Liver (tissue), 8 donors: ENCODE measurements at regions not wholly inside any gene's neighbourhood (a gene's known extent, or its start where the extent isn't known, plus 50 kb on each side); places are given as distances from the start of the nearest gene placed in this dataset.

Experiments
- DNase-seq: peaks from one replicate; pipeline ENCODE4 v3.0.0-alpha.2; 2017; ENCODE audit warnings: low spot score
- H3K27ac ChIP-seq, 2 donors: one replicate each; pipeline ENCODE4 v1.7.0; 2013; ENCODE audit warnings: inconsistent platforms in 2 of 2, low read length in 2 of 2, control low read depth in 1 of 2, low read depth in 1 of 2, mild to moderate bottlenecking in 1 of 2
- H3K27me3 ChIP-seq, 4 donors: one replicate each; pipeline versions ENCODE4 v1.6.1 to v1.7.0; 2013; ENCODE audit warnings: low read length in 3 of 4, inconsistent platforms in 1 of 4, mild to moderate bottlenecking in 1 of 4, moderate library complexity in 1 of 4; ENCODE audit not compliant: control insufficient read depth in 4 of 4, insufficient read depth in 4 of 4
- H3K36me3 ChIP-seq, 4 donors: one replicate each; pipeline versions ENCODE4 v1.6.1 to v1.7.0; 2013; ENCODE audit warnings: low read length in 3 of 4, mild to moderate bottlenecking in 3 of 4, low read depth in 1 of 4, moderate library complexity in 1 of 4; ENCODE audit not compliant: control insufficient read depth in 4 of 4, insufficient read depth in 3 of 4
- H3K4me1 ChIP-seq, 4 donors: one replicate each; pipeline versions ENCODE4 v1.6.1 to v1.7.0; 2013; ENCODE audit warnings: low read length in 3 of 4, mild to moderate bottlenecking in 3 of 4, moderate library complexity in 1 of 4; ENCODE audit not compliant: control insufficient read depth in 4 of 4, insufficient read depth in 4 of 4
- H3K4me3 ChIP-seq, 3 donors: one replicate each; pipeline versions ENCODE4 v1.6.1 to v1.7.0; 2013; ENCODE audit warnings: low read length in 3 of 3, control low read depth in 1 of 3, low read depth in 1 of 3, mild to moderate bottlenecking in 1 of 3
- H3K9ac ChIP-seq, 2 donors: one replicate each; pipeline ENCODE4 v1.7.0; 2013; ENCODE audit warnings: low read length in 2 of 2, mild to moderate bottlenecking in 2 of 2, moderate library complexity in 2 of 2, control low read depth in 1 of 2, low read depth in 1 of 2
- H3K9me3 ChIP-seq, 4 donors: one replicate each; pipeline versions ENCODE4 v1.6.1 to v1.7.0; 2013; ENCODE audit warnings: low read length in 3 of 4; ENCODE audit not compliant: control insufficient read depth in 4 of 4
- EGR1 ChIP-seq, 2 donors: IDR thresholded peaks; 2 replicates each; pipeline ENCODE4 v1.6.1; 2016 to 2018; ENCODE audit warnings: antibody characterized with exemption in 2 of 2, low read depth in 2 of 2
- FOXA1 ChIP-seq: IDR thresholded peaks from 2 replicates; pipeline ENCODE4 v1.6.1; 2016; ENCODE audit warnings: antibody characterized with exemption
- FOXA2 ChIP-seq: IDR thresholded peaks from 2 replicates; pipeline ENCODE4 v1.6.1; 2016; ENCODE audit warnings: antibody characterized with exemption
- GABPA ChIP-seq, 2 donors: IDR thresholded peaks in 1 of 2; conservative IDR thresholded peaks in 1 of 2; 2 replicates each; pipeline ENCODE4 v1.6.1; 2016; ENCODE audit warnings: antibody characterized with exemption in 2 of 2, mild to moderate bottlenecking in 1 of 2, moderate library complexity in 1 of 2
- HNF4A ChIP-seq, 2 donors: conservative IDR thresholded peaks; 2 replicates each; pipeline ENCODE4 v1.6.1; 2016; ENCODE audit warnings: antibody characterized with exemption in 2 of 2, mild to moderate bottlenecking in 2 of 2
- HNF4G ChIP-seq: IDR thresholded peaks from 2 replicates; pipeline ENCODE4 v1.6.1; 2016; ENCODE audit warnings: antibody characterized with exemption
- NR2F2 ChIP-seq: IDR thresholded peaks from 2 replicates; pipeline ENCODE4 v1.6.1; 2016; ENCODE audit warnings: antibody characterized with exemption
- RAD21 ChIP-seq, 2 donors: IDR thresholded peaks; 2 replicates each; pipeline ENCODE4 v1.6.1; 2016; ENCODE audit warnings: antibody characterized with exemption in 2 of 2, mild to moderate bottlenecking in 2 of 2
- RXRA ChIP-seq, 2 donors: IDR thresholded peaks; 2 replicates each; pipeline ENCODE4 v1.6.1; 2017 to 2018; ENCODE audit warnings: antibody characterized with exemption in 2 of 2, mild to moderate bottlenecking in 1 of 2
- SP1 ChIP-seq: IDR thresholded peaks from 2 replicates; pipeline ENCODE4 v1.6.1; 2018; ENCODE audit warnings: antibody characterized with exemption, mild to moderate bottlenecking
- TAF1 ChIP-seq: conservative IDR thresholded peaks from 2 replicates; pipeline ENCODE4 v1.6.1; 2016; ENCODE audit warnings: antibody characterized with exemption, mild to moderate bottlenecking
- YY1 ChIP-seq: IDR thresholded peaks from 2 replicates; pipeline ENCODE4 v1.6.1; 2016; ENCODE audit warnings: antibody characterized with exemption, mild to moderate bottlenecking
- WGBS: extraction: QIAGEN DNeasy Blood & Tissue Kit; methylation state at CpG from one replicate; pipeline ENCODE4 v1.1.7; 2013; 5-methylcytosine and 5-hydroxymethylcytosine counted together
- TF ChIP-seq, protein P1 (sequence below): fragments of 150-350 bp; IDR thresholded peaks from 2 replicates; pipeline ENCODE4 v1.5.1; 2017; ENCODE audit warnings: improper control_type of control experiment, low read depth, low read length; ENCODE audit not compliant: missing input control
- TF ChIP-seq, protein P2 (sequence below): IDR thresholded peaks from 2 replicates; pipeline ENCODE4 v1.6.1; 2016; ENCODE audit warnings: antibody characterized with exemption
- TF ChIP-seq, protein P3 (sequence below): IDR thresholded peaks from 2 replicates; pipeline ENCODE4 v1.6.1; 2016; ENCODE audit warnings: antibody characterized with exemption
- TF ChIP-seq, protein P4 (sequence below): IDR thresholded peaks from 2 replicates; pipeline ENCODE4 v1.6.1; 2016; ENCODE audit warnings: antibody characterized with exemption
- TF ChIP-seq, protein P5 (sequence below): IDR thresholded peaks from 2 replicates; pipeline ENCODE4 v1.6.1; 2016; ENCODE audit warnings: antibody characterized with exemption, mild to moderate bottlenecking
- donor health status: healthy.
- donor health status: healthy.
- donor health status: healthy.
- donor health status: healthy.
- donor health status: healthy.

DNA sequence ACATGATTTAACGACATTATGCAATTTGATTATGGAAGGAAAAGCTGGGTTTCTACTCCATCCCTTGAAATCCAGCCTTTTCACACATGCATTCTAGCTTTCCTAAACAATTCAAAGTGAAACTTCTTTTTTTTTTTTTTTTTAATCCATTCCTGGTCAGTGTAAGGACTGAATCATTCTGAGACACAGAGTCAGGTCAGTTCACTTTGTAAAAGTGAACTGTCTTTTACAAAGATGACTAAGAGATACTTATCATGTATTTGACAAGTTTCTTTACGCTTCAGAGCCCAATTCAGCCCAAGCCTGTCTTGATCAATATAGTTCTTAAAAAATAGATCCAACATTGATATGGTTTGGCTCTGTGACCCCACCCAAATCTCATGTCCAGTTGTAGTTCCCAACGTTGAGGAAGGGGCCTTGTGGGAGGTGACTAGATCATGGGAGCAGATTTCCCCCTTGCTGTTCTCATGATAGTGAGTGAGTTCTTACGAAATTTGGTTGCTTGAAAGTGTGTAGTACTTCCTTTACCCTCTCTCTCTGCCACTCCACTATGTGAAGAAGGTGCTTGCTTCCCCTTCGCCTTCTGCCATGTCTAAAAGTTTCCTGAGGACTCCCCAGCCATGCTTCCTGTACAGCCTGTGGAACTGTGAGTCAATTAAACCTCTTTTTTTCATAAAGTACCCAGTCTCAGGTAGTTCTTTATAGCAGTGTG lies 345.6 kb upstream of the THBS1 start:
- Histone ChIP-seq H3K27ac (no peak overlapping the region), H3K36me3 (no peaks in the 10 kb centered on the region), H3K9me3 (no peaks in the 10 kb centered on the region), H3K4me1 (no peaks in the 10 kb centered on the region), H3K4me3 (no peak overlapping the region), H3K9ac (no peak overlapping the region), H3K27me3 (no peaks in the 10 kb centered on the region)
- DNase-seq = no peak
- 80% methylated on average over 5 of the region's 5 CpGs for WGBS
- TF ChIP-seq HNF4G = no peak
- TF ChIP-seq, protein P1, sequence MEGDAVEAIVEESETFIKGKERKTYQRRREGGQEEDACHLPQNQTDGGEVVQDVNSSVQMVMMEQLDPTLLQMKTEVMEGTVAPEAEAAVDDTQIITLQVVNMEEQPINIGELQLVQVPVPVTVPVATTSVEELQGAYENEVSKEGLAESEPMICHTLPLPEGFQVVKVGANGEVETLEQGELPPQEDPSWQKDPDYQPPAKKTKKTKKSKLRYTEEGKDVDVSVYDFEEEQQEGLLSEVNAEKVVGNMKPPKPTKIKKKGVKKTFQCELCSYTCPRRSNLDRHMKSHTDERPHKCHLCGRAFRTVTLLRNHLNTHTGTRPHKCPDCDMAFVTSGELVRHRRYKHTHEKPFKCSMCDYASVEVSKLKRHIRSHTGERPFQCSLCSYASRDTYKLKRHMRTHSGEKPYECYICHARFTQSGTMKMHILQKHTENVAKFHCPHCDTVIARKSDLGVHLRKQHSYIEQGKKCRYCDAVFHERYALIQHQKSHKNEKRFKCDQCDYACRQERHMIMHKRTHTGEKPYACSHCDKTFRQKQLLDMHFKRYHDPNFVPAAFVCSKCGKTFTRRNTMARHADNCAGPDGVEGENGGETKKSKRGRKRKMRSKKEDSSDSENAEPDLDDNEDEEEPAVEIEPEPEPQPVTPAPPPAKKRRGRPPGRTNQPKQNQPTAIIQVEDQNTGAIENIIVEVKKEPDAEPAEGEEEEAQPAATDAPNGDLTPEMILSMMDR = no peak
- TF ChIP-seq, protein P2, sequence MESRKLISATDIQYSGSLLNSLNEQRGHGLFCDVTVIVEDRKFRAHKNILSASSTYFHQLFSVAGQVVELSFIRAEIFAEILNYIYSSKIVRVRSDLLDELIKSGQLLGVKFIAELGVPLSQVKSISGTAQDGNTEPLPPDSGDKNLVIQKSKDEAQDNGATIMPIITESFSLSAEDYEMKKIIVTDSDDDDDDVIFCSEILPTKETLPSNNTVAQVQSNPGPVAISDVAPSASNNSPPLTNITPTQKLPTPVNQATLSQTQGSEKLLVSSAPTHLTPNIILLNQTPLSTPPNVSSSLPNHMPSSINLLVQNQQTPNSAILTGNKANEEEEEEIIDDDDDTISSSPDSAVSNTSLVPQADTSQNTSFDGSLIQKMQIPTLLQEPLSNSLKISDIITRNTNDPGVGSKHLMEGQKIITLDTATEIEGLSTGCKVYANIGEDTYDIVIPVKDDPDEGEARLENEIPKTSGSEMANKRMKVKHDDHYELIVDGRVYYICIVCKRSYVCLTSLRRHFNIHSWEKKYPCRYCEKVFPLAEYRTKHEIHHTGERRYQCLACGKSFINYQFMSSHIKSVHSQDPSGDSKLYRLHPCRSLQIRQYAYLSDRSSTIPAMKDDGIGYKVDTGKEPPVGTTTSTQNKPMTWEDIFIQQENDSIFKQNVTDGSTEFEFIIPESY = no peak
- TF ChIP-seq RAD21 (IDR thresholded peaks at IDR 0.05) = no peak
- TF ChIP-seq RXRA (IDR thresholded peaks at IDR 0.05) = no peak
- TF ChIP-seq FOXA2 = no peak
- TF ChIP-seq TAF1 = no peak
- TF ChIP-seq, protein P3, sequence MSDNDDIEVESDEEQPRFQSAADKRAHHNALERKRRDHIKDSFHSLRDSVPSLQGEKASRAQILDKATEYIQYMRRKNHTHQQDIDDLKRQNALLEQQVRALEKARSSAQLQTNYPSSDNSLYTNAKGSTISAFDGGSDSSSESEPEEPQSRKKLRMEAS = no peak
- no peak for TF ChIP-seq YY1
- no peak for TF ChIP-seq EGR1 (IDR thresholded peaks at IDR 0.05; ENCODE audit: low read depth in 2 of 2)
- TF ChIP-seq HNF4A (conservative IDR thresholded peaks at IDR 0.05) = no peak
- TF ChIP-seq FOXA1 = no peak
- no peak for TF ChIP-seq SP1
- no peak for TF ChIP-seq GABPA (IDR thresholded peaks at IDR 0.05 in 1 of 2, conservative IDR thresholded peaks at IDR 0.05 in 1 of 2)

DNA sequence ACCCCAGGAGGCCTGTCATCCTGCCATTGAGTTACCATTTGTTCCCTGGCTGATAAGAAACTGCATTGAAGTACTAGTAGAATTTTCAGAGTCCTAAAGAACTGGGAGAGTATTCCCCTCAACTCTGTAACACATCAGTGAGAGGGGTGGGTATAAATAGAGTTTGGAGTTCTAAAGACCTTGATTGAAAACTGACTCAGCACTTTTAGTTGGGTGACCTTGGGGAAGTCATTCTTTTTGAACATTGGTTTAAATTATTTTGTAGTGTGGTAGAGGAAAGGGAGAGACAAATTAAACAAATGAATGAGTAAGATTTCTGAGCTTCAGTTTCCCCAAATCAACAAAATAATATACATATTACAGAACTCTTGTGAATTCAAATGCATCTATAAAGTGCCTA lies 344.5 kb upstream of the THBS1 start:
- TF ChIP-seq, protein P4, sequence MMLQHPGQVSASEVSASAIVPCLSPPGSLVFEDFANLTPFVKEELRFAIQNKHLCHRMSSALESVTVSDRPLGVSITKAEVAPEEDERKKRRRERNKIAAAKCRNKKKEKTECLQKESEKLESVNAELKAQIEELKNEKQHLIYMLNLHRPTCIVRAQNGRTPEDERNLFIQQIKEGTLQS = no peak
- TF ChIP-seq, protein P3 = no peak
- TF ChIP-seq FOXA2 = no peak
- no peak for TF ChIP-seq GABPA (IDR thresholded peaks at IDR 0.05 in 1 of 2, conservative IDR thresholded peaks at IDR 0.05 in 1 of 2)
- TF ChIP-seq NR2F2 = no peak
- TF ChIP-seq EGR1 (IDR thresholded peaks at IDR 0.05; ENCODE audit: low read depth in 2 of 2) = no peak
- TF ChIP-seq FOXA1 = no peak
- TF ChIP-seq, protein P2 = no peak
- no peak for TF ChIP-seq YY1
- TF ChIP-seq RXRA (IDR thresholded peaks at IDR 0.05) = no peak
- no peak for TF ChIP-seq TAF1
- TF ChIP-seq SP1 = no peak
- no peak for TF ChIP-seq HNF4G
- TF ChIP-seq, protein P1 = no peak
- TF ChIP-seq, protein P5, sequence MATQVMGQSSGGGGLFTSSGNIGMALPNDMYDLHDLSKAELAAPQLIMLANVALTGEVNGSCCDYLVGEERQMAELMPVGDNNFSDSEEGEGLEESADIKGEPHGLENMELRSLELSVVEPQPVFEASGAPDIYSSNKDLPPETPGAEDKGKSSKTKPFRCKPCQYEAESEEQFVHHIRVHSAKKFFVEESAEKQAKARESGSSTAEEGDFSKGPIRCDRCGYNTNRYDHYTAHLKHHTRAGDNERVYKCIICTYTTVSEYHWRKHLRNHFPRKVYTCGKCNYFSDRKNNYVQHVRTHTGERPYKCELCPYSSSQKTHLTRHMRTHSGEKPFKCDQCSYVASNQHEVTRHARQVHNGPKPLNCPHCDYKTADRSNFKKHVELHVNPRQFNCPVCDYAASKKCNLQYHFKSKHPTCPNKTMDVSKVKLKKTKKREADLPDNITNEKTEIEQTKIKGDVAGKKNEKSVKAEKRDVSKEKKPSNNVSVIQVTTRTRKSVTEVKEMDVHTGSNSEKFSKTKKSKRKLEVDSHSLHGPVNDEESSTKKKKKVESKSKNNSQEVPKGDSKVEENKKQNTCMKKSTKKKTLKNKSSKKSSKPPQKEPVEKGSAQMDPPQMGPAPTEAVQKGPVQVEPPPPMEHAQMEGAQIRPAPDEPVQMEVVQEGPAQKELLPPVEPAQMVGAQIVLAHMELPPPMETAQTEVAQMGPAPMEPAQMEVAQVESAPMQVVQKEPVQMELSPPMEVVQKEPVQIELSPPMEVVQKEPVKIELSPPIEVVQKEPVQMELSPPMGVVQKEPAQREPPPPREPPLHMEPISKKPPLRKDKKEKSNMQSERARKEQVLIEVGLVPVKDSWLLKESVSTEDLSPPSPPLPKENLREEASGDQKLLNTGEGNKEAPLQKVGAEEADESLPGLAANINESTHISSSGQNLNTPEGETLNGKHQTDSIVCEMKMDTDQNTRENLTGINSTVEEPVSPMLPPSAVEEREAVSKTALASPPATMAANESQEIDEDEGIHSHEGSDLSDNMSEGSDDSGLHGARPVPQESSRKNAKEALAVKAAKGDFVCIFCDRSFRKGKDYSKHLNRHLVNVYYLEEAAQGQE = no peak
- H3K27ac ChIP-seq = no peak overlapping the region

More for the DNA sequence above, 344.5 kb upstream of the THBS1 start:
- no peak for DNase-seq
- Histone ChIP-seq H3K36me3 (no peaks in the 10 kb centered on the region), H3K4me3 (no peak overlapping the region), H3K27me3 (no peaks in the 10 kb centered on the region), H3K9ac (no peak overlapping the region), H3K4me1 (no peaks in the 10 kb centered on the region), H3K9me3 (no peaks in the 10 kb centered on the region)
